ENCODE measurements at regions not wholly inside any gene's neighbourhood (a gene's known extent, or its start where the extent isn't known, plus 50 kb on each side); places are given as distances from the start of the nearest gene placed in this dataset.
"Not testable (repeated sequence)": the region's sequence is repeated elsewhere in the genome, so short reads cannot be mapped to it uniquely, and the experiment has no call there.

DNA sequence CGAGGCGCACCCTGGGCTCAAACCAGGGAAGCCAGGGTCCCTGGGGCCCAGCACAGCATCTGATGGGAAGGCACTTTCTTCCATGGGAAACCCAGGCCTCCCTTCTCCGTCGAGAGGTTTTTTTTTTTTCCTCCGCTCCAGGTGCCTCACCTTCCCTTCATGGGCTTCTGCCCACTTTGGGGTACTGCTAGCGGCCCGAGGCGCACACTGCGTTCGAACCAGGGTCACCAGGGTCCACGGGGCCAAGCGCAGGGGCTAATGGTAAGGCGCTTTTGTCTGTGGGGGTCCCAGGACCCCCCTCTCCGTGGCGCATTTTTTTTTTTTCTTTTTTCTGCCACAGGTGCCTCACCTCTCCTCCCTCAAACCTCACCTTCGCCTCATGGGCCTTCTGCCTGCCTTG, 1571.3 kb downstream of the TSPY10 start:
- H3K36me3 ChIP-seq (ENCODE audit: insufficient read depth, low read length): no peaks in the 10 kb centered on the region
- ChIA-PET CTCF (ENCODE audit: unreplicated experiment) (no interaction called here), POLR2A (no interaction called here)
- no peaks in the 10 kb centered on the region for H4K20me1 ChIP-seq (ENCODE audit: insufficient read depth, low read length)
- no peaks in the 10 kb centered on the region for H3K9me3 ChIP-seq (ENCODE audit: low read length)
- H3K79me2 ChIP-seq (ENCODE audit: insufficient read depth, low read depth, low read length): no peaks in the 10 kb centered on the region
- no peaks in the 10 kb centered on the region for H3K4me1 ChIP-seq (ENCODE audit: insufficient read depth, low read length, poor library complexity, severe bottlenecking)
- H3K4me3 ChIP-seq (ENCODE audit: low read depth, low read length, poor library complexity, severe bottlenecking): no peak overlapping the region
- H3K4me2 ChIP-seq (ENCODE audit: low read length): no peak overlapping the region
- no peaks in the 10 kb centered on the region for H3K9me2 ChIP-seq (ENCODE audit: insufficient read depth, low read length)
- no peak overlapping the region for H3K27ac ChIP-seq (ENCODE audit: low read depth, low read length, poor library complexity, severe bottlenecking)
- intact Hi-C loops (cut with micrococcal nuclease; ENCODE audit: unreplicated experiment): no loop called here
- no TSS peak for BruUV-seq (replicated peaks)
- no peak for DNase-seq (ENCODE audit: low spot score)
- H2AFZ ChIP-seq (ENCODE audit: low read length): no peak overlapping the region
- no peak for TF ChIP-seq EZH2phosphoT487 (IDR thresholded peaks at IDR 0.05; ENCODE audit: borderline replicate concordance, low read depth, low read length)
- TF ChIP-seq, protein P1, sequence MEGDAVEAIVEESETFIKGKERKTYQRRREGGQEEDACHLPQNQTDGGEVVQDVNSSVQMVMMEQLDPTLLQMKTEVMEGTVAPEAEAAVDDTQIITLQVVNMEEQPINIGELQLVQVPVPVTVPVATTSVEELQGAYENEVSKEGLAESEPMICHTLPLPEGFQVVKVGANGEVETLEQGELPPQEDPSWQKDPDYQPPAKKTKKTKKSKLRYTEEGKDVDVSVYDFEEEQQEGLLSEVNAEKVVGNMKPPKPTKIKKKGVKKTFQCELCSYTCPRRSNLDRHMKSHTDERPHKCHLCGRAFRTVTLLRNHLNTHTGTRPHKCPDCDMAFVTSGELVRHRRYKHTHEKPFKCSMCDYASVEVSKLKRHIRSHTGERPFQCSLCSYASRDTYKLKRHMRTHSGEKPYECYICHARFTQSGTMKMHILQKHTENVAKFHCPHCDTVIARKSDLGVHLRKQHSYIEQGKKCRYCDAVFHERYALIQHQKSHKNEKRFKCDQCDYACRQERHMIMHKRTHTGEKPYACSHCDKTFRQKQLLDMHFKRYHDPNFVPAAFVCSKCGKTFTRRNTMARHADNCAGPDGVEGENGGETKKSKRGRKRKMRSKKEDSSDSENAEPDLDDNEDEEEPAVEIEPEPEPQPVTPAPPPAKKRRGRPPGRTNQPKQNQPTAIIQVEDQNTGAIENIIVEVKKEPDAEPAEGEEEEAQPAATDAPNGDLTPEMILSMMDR (conservative IDR thresholded peaks at IDR 0.05; ENCODE audit: low read length): no peak

DNA sequence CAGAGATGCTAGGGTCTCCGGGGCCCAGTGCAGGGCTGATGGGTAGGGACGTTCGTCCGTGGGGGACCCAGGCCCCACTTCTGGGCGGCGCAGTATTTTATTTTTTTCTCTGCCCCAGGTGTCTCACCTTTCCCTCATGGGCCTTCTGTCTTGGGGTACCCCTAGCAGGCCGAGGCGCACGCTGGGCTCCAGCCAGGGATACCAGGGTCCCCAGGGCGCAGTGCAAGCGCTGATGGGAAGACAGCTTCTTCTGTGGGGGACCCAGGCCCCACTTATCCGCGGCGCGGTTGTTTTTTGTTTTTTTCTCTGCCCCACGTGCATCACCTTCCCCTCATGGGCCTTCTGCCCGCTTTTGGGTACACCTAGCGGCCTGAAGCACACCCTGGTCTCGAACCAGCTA, 1572.8 kb downstream of the TSPY10 start:
- intact Hi-C loops (cut with micrococcal nuclease; ENCODE audit: unreplicated experiment); H4K20me1 ChIP-seq (ENCODE audit: insufficient read depth, low read length); H3K4me2 ChIP-seq (ENCODE audit: low read length); H3K36me3 ChIP-seq (ENCODE audit: insufficient read depth, low read length); H3K79me2 ChIP-seq (ENCODE audit: insufficient read depth, low read depth, low read length); CTCF ChIA-PET (ENCODE audit: unreplicated experiment); H3K27ac ChIP-seq (ENCODE audit: low read depth, low read length, poor library complexity, severe bottlenecking); POLR2A ChIA-PET; BruUV-seq (replicated peaks); H3K4me3 ChIP-seq (ENCODE audit: low read depth, low read length, poor library complexity, severe bottlenecking); H3K9me3 ChIP-seq (ENCODE audit: low read length); DNase-seq (ENCODE audit: low spot score); H3K9me2 ChIP-seq (ENCODE audit: insufficient read depth, low read length); H2AFZ ChIP-seq (ENCODE audit: low read length); H3K4me1 ChIP-seq (ENCODE audit: insufficient read depth, low read length, poor library complexity, severe bottlenecking): not testable (repeated sequence)

- H3K79me2 ChIP-seq (ENCODE audit: insufficient read depth, low read depth, low read length); H4K20me1 ChIP-seq (ENCODE audit: insufficient read depth, low read length); H3K9me2 ChIP-seq (ENCODE audit: insufficient read depth, low read length); H3K27ac ChIP-seq (ENCODE audit: low read depth, low read length, poor library complexity, severe bottlenecking); H3K4me2 ChIP-seq (ENCODE audit: low read length); H3K4me1 ChIP-seq (ENCODE audit: insufficient read depth, low read length, poor library complexity, severe bottlenecking); POLR2A ChIA-PET; DNase-seq (ENCODE audit: low spot score); CTCF ChIA-PET (ENCODE audit: unreplicated experiment); H3K4me3 ChIP-seq (ENCODE audit: low read depth, low read length, poor library complexity, severe bottlenecking); H2AFZ ChIP-seq (ENCODE audit: low read length); intact Hi-C loops (cut with micrococcal nuclease; ENCODE audit: unreplicated experiment); BruUV-seq (replicated peaks); H3K36me3 ChIP-seq (ENCODE audit: insufficient read depth, low read length); H3K9me3 ChIP-seq (ENCODE audit: low read length): not testable (repeated sequence)
Measured at GRCh38 chrY:11102987-11103386, 1575.3 kb downstream of the TSPY10 start.

- H3K4me3 ChIP-seq (ENCODE audit: low read depth, low read length, poor library complexity, severe bottlenecking); H3K9me3 ChIP-seq (ENCODE audit: low read length); H3K4me1 ChIP-seq (ENCODE audit: insufficient read depth, low read length, poor library complexity, severe bottlenecking); H3K27ac ChIP-seq (ENCODE audit: low read depth, low read length, poor library complexity, severe bottlenecking); H3K4me2 ChIP-seq (ENCODE audit: low read length); BruUV-seq (replicated peaks); POLR2A ChIA-PET; DNase-seq (ENCODE audit: low spot score); intact Hi-C loops (cut with micrococcal nuclease; ENCODE audit: unreplicated experiment); H4K20me1 ChIP-seq (ENCODE audit: insufficient read depth, low read length); H3K79me2 ChIP-seq (ENCODE audit: insufficient read depth, low read depth, low read length); H3K9me2 ChIP-seq (ENCODE audit: insufficient read depth, low read length); H3K36me3 ChIP-seq (ENCODE audit: insufficient read depth, low read length); CTCF ChIA-PET (ENCODE audit: unreplicated experiment); H2AFZ ChIP-seq (ENCODE audit: low read length): not testable (repeated sequence)
Measured at GRCh38 chrY:11107127-11107918, 1579.6 kb downstream of the TSPY10 start.

DNA sequence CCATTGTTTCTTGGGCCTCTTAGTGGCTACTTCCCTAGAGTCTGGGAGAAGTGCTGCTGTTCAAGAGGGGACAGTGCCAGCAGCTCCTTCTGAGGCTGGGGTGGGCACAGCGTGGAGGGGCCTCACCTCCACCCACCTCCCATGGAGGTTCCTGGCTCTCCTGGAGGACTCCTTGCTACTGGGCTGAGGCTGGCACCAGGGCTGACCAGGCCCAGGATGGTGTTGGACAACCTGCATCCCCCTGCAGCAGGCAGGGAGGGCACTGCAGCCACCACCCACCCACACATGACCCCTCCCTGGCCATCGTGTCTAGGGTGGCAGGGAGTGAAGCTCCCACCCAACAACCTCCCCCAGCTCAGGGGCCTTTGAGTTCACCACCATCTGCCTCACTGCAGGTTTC, 1549.3 kb upstream of the USP9Y start:
- POLR2A ChIA-PET; H3K27ac ChIP-seq (ENCODE audit: low read depth, low read length, poor library complexity, severe bottlenecking); H3K9me3 ChIP-seq (ENCODE audit: low read length): not testable (repeated sequence)

More for the DNA sequence above, 1549.3 kb upstream of the USP9Y start:
- H3K79me2 ChIP-seq (ENCODE audit: insufficient read depth, low read depth, low read length); H3K4me2 ChIP-seq (ENCODE audit: low read length); intact Hi-C loops (cut with micrococcal nuclease; ENCODE audit: unreplicated experiment); CTCF ChIA-PET (ENCODE audit: unreplicated experiment); DNase-seq (ENCODE audit: low spot score); H3K4me3 ChIP-seq (ENCODE audit: low read depth, low read length, poor library complexity, severe bottlenecking); H3K36me3 ChIP-seq (ENCODE audit: insufficient read depth, low read length); BruUV-seq (replicated peaks); H4K20me1 ChIP-seq (ENCODE audit: insufficient read depth, low read length); H3K9me2 ChIP-seq (ENCODE audit: insufficient read depth, low read length); H2AFZ ChIP-seq (ENCODE audit: low read length); H3K4me1 ChIP-seq (ENCODE audit: insufficient read depth, low read length, poor library complexity, severe bottlenecking): not testable (repeated sequence)
